ENCODE measurements at regions not wholly inside any gene's neighbourhood (a gene's known extent, or its start where the extent isn't known, plus 50 kb on each side); places are given as distances from the start of the nearest gene placed in this dataset.

- no peak overlapping the region for H3K4me3 ChIP-seq (ENCODE audit: low read depth, low read length)
- H3K27ac ChIP-seq, result no peak overlapping the region
- TF ChIP-seq CTCF (IDR thresholded peaks at IDR 0.05; ENCODE audit: low read depth, low read length, missing control alignments), result no peak
- DNase-seq, result no peak
- no peaks in the 10 kb centered on the region for H3K27me3 ChIP-seq (replicated peaks)
- in situ Hi-C loops (cut with HindIII; ENCODE audit: low pct_ligation_motif_present, low sequenced_read_pairs), result no loop called here
- no peaks in the 10 kb centered on the region for H3K36me3 ChIP-seq (replicated peaks)
These were observed 422.9 kb downstream of the SPRY1 start for GRCh38 chr4:123819362-123820035.

GRCh38 chr4:123821861-123822260, 425.3 kb downstream of the SPRY1 start:
- TF ChIP-seq CTCF (IDR thresholded peaks at IDR 0.05; ENCODE audit: low read depth, low read length, missing control alignments), result no peak
- in situ Hi-C loops (cut with HindIII; ENCODE audit: low pct_ligation_motif_present, low sequenced_read_pairs), result no loop called here
- H3K27me3 ChIP-seq (replicated peaks), result no peaks in the 10 kb centered on the region
- no peaks in the 10 kb centered on the region for H3K36me3 ChIP-seq (replicated peaks)
- no peak overlapping the region for H3K27ac ChIP-seq
- DNase-seq, result no peak
- no peak overlapping the region for H3K4me3 ChIP-seq (ENCODE audit: low read depth, low read length)

- no peaks in the 10 kb centered on the region for H3K36me3 ChIP-seq (replicated peaks)
- DNase-seq, result no peak
- no peaks in the 10 kb centered on the region for H3K27me3 ChIP-seq (replicated peaks)
- no peak for TF ChIP-seq CTCF (IDR thresholded peaks at IDR 0.05; ENCODE audit: low read depth, low read length, missing control alignments)
- no peak overlapping the region for H3K4me3 ChIP-seq (ENCODE audit: low read depth, low read length)
- in situ Hi-C loops (cut with HindIII; ENCODE audit: low pct_ligation_motif_present, low sequenced_read_pairs), result no loop called here
- no peak overlapping the region for H3K27ac ChIP-seq
These were observed 425.8 kb downstream of the SPRY1 start for GRCh38 chr4:123822353-123822752.

GRCh38 chr4:123823244-123823643, 426.6 kb downstream of the SPRY1 start:
- no peak for TF ChIP-seq CTCF (IDR thresholded peaks at IDR 0.05; ENCODE audit: low read depth, low read length, missing control alignments)
- no peaks in the 10 kb centered on the region for H3K36me3 ChIP-seq (replicated peaks)
- no peaks in the 10 kb centered on the region for H3K27me3 ChIP-seq (replicated peaks)
- no peak overlapping the region for H3K4me3 ChIP-seq (ENCODE audit: low read depth, low read length)
- no peak overlapping the region for H3K27ac ChIP-seq
- no peak for DNase-seq
- in situ Hi-C loops (cut with HindIII; ENCODE audit: low pct_ligation_motif_present, low sequenced_read_pairs), result no loop called here

DNA sequence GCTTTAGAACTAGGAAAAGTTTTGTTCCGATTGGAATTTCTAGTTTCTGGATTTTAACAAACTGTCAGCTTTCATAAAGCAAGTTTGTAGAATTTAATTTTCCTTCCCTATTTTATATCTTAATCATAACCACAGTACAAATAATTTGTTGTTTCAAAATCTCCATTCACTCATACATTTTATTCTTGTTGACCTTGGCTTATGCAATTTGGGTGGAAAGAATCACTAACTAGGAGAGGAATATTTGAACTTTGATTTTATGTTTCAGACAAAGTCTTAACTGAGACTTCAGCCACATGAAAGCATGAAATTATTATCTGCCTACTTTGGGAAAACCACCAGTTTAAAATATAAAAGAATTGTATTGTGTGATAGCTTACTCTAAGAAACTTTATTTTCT, 427.9 kb downstream of the SPRY1 start:
- Histone ChIP-seq H3K27ac (no peak overlapping the region), H3K27me3 (replicated peaks) (no peaks in the 10 kb centered on the region), H3K36me3 (replicated peaks) (no peaks in the 10 kb centered on the region), H3K4me3 (ENCODE audit: low read depth, low read length) (no peak overlapping the region)
- TF ChIP-seq CTCF (IDR thresholded peaks at IDR 0.05; ENCODE audit: low read depth, low read length, missing control alignments), result no peak
- in situ Hi-C loops (cut with HindIII; ENCODE audit: low pct_ligation_motif_present, low sequenced_read_pairs), result no loop called here
- no peak for DNase-seq

All from brain microvascular endothelial cell (primary cell).